ENCODE measurements at regions not wholly inside any gene's neighbourhood (a gene's known extent, or its start where the extent isn't known, plus 50 kb on each side); places are given as distances from the start of the nearest gene placed in this dataset.
A peak's percentile ranks its signal among the peaks of the same experiment; 100 is the strongest.

GRCh38 chr12:42735861-42736361 is 146.4 kb upstream of the PRICKLE1 start:
- Histone ChIP-seq H3K27ac (no peak overlapping the region), H3K27me3 (no peaks in the 10 kb centered on the region), H3K4me1 (no peaks in the 10 kb centered on the region), H3K9me3 (no peaks in the 10 kb centered on the region), H3K36me3 (no peaks in the 10 kb centered on the region), H3K4me3 (no peak overlapping the region)
- DNase-seq (no peak), FAIRE-seq (no peak), ATAC-seq (peak in 1 of 4 donors; percentile 31)
- 39 to 51% methylated on average over 11 of the region's 11 CpGs for WGBS, 2 donors
- intact Hi-C loops (cut with DNase I): no loop called here
- no peak for TF ChIP-seq CTCF (IDR thresholded peaks at IDR 0.05)

- Histone ChIP-seq H3K36me3 (no peaks in the 10 kb centered on the region), H3K27ac (no peak overlapping the region), H3K27me3 (no peaks in the 10 kb centered on the region), H3K4me3 (no peak overlapping the region), H3K4me1 (no peaks in the 10 kb centered on the region), H3K9me3 (no peaks in the 10 kb centered on the region)
- WGBS, 2 donors: 38 to 49% methylated on average over 3 of the region's 3 CpGs
- intact Hi-C loops (cut with DNase I): no loop called here
- TF ChIP-seq CTCF (IDR thresholded peaks at IDR 0.05): no peak
- DNase-seq: no peak
- no peak for FAIRE-seq
- no peak for ATAC-seq
Observed at GRCh38 chr12:42733911-42734310, 144.4 kb upstream of the PRICKLE1 start.

- FAIRE-seq: no peak
- no peaks in the 10 kb centered on the region for H3K36me3 ChIP-seq
- WGBS, 2 donors: 54 to 67% methylated on average over 3 of the region's 3 CpGs
- intact Hi-C loops (cut with DNase I): no loop called here
- ATAC-seq: no peak
- DNase-seq: no peak
- H3K27ac ChIP-seq: no peak overlapping the region
- H3K4me1 ChIP-seq: no peaks in the 10 kb centered on the region
- no peaks in the 10 kb centered on the region for H3K9me3 ChIP-seq
- H3K4me3 ChIP-seq: no peak overlapping the region
- TF ChIP-seq CTCF (IDR thresholded peaks at IDR 0.05): no peak
- no peaks in the 10 kb centered on the region for H3K27me3 ChIP-seq
Observed at GRCh38 chr12:42732908-42733411, 143.4 kb upstream of the PRICKLE1 start.

- intact Hi-C loops (cut with DNase I): no loop called here
- no peak for FAIRE-seq
- no peak for TF ChIP-seq CTCF (IDR thresholded peaks at IDR 0.05)
- DNase-seq: no peak
- H3K4me1 ChIP-seq: no peaks in the 10 kb centered on the region
- 64 to 69% methylated on average over 4 of the region's 4 CpGs for WGBS, 2 donors
- H3K9me3 ChIP-seq: no peaks in the 10 kb centered on the region
- ATAC-seq: no peak
- no peaks in the 10 kb centered on the region for H3K36me3 ChIP-seq
- no peak overlapping the region for H3K4me3 ChIP-seq
- H3K27ac ChIP-seq: no peak overlapping the region
- H3K27me3 ChIP-seq: no peaks in the 10 kb centered on the region
Observed at GRCh38 chr12:42730291-42730690, 140.7 kb upstream of the PRICKLE1 start.

GRCh38 chr12:42729535-42729900 is 140.0 kb upstream of the PRICKLE1 start:
- ATAC-seq (no peak), DNase-seq (no peak), FAIRE-seq (no peak)
- Histone ChIP-seq H3K4me3 (no peak overlapping the region), H3K9me3 (no peaks in the 10 kb centered on the region), H3K27ac (no peak overlapping the region), H3K4me1 (no peaks in the 10 kb centered on the region), H3K36me3 (no peaks in the 10 kb centered on the region), H3K27me3 (no peaks in the 10 kb centered on the region)
- TF ChIP-seq CTCF (IDR thresholded peaks at IDR 0.05): no peak
- intact Hi-C loops (cut with DNase I): no loop called here
- WGBS, 2 donors: 59 to 60% methylated on average over 3 of the region's 3 CpGs
